K562 (cell line): ENCODE measurements at regions not wholly inside any gene's neighbourhood (a gene's known extent, or its start where the extent isn't known, plus 50 kb on each side); places are given as distances from the start of the nearest gene placed in this dataset.

ENCODE experiments used
- ARID1B ChIP-seq: fragments of 450-650 bp; IDR thresholded peaks from 2 replicates; pipeline ENCODE4 v1.6.1; 2016; ENCODE audit warnings: antibody characterized with exemption, mild to moderate bottlenecking, inconsistent platforms
- CREB1 ChIP-seq, 2 experiments: sonication (generic) in 1 of 2; formaldehyde crosslinking in 1 of 2; IDR thresholded peaks; 2 replicates each; pipeline versions ENCODE4 v1.6.1 to v1.8.0; 2012 to 2022; ENCODE audit warnings: inconsistent platforms in 1 of 2, mild to moderate bottlenecking in 1 of 2, missing genetic modification reagents in 1 of 2, moderate library complexity in 1 of 2
- DPF2 ChIP-seq: fragments of 450-650 bp; IDR thresholded peaks from 2 replicates; pipeline ENCODE4 v1.6.1; 2016
- KLF10 ChIP-seq: fragments of 250-450 bp; sonication (Bioruptor Pico); IDR thresholded peaks from 2 replicates; pipeline ENCODE4 v1.6.1; 2021; ENCODE audit warnings: matching md5 sums
- LCOR ChIP-seq: sonication (generic); formaldehyde crosslinking; IDR thresholded peaks from 2 replicates; pipeline ENCODE4 v1.8.0; 2022; ENCODE audit warnings: mild to moderate bottlenecking, missing genetic modification reagents
- MYBL2 ChIP-seq, 2 experiments: fragments of 450-650 bp in 1 of 2; sonication (generic) in 1 of 2; formaldehyde crosslinking in 1 of 2; IDR thresholded peaks; 2 replicates each; pipeline versions ENCODE4 v1.6.1 to v1.8.1; 2017 to 2022; ENCODE audit warnings: borderline replicate concordance in 1 of 2, inconsistent platforms in 1 of 2, low read depth in 1 of 2, mild to moderate bottlenecking in 1 of 2, missing genetic modification reagents in 1 of 2, moderate library complexity in 1 of 2
- NR0B1 ChIP-seq: fragments of 450-650 bp; IDR thresholded peaks from one replicate; pipeline ENCODE4 v1.6.1; 2018; ENCODE audit warnings: mild to moderate bottlenecking, moderate library complexity; ENCODE audit not compliant: partially characterized antibody
- PHF20 ChIP-seq: fragments of 450-650 bp; IDR thresholded peaks from 2 replicates; pipeline ENCODE4 v1.6.1; 2018; ENCODE audit not compliant: partially characterized antibody
- POU5F1 ChIP-seq: fragments of 150-350 bp; IDR thresholded peaks from 2 replicates; pipeline ENCODE4 v1.6.1; 2014; ENCODE audit warnings: borderline replicate concordance, low read length, low read depth, mild to moderate bottlenecking; ENCODE audit not compliant: partially characterized antibody
- PYGO2 ChIP-seq: fragments of 450-650 bp; IDR thresholded peaks from 2 replicates; pipeline ENCODE4 v1.6.1; 2016; ENCODE audit warnings: mild to moderate bottlenecking, missing genetic modification characterization, moderate library complexity, missing compliant biosample characterization
- SMARCB1 ChIP-seq: IDR thresholded peaks from 2 replicates; pipeline ENCODE4 v1.6.1; 2011; ENCODE audit warnings: improper control_type of control experiment, low read depth; ENCODE audit not compliant: insufficient read length
- SUPT5H ChIP-seq: fragments of 450-650 bp; IDR thresholded peaks from 2 replicates; pipeline ENCODE4 v1.6.1; 2016
- TAF7 ChIP-seq: fragments of 450-650 bp; IDR thresholded peaks from 2 replicates; pipeline ENCODE4 v1.6.1; 2016; ENCODE audit warnings: missing genetic modification characterization, missing compliant biosample characterization
- ZNF197 ChIP-seq: fragments of 200-800 bp; sonication (Bioruptor generic); IDR thresholded peaks from 2 replicates; pipeline ENCODE4 v1.6.1; 2016; ENCODE audit warnings: low read depth, missing genetic modification characterization, missing compliant biosample characterization
- ZNF263 ChIP-seq: sonication (generic); formaldehyde crosslinking; IDR thresholded peaks from 2 replicates; pipeline ENCODE4 v1.8.0; 2022; ENCODE audit warnings: mild to moderate bottlenecking, missing genetic modification reagents, borderline replicate concordance
- ZNF277 ChIP-seq: fragments of 250-450 bp; sonication (Bioruptor Pico); IDR thresholded peaks from 2 replicates; pipeline ENCODE4 v1.8.0; 2022; ENCODE audit warnings: inconsistent platforms, mild to moderate bottlenecking, moderate library complexity, borderline replicate concordance
- ZNF586 ChIP-seq: fragments of 450-650 bp; formaldehyde crosslinking; conservative IDR thresholded peaks from 2 replicates; pipeline ENCODE4 v1.4.0; 2020; ENCODE audit warnings: mild to moderate bottlenecking, moderate library complexity

GRCh38 chr12:28130625-28131598, 59.3 kb upstream of the CCDC91 start (continued):
- TF ChIP-seq ZNF277 (CRISPR knock-in tag) (no peak), DPF2 (peak; percentile 96), SUPT5H (no peak), SMARCB1 (no peak), TAF7 (0 out of 2 replicates have a peak, but pooled peaks have one; percentile 25), NR0B1 (no peak), ZNF263 (no peak), POU5F1 (no peak), LCOR (peak; percentile 46; the same call in 1 of the 2 replicates), CREB1 (IDR thresholded peaks at IDR 0.05) (peak; percentile 83), CREB1 (CRISPR knock-in tag; IDR thresholded peaks at IDR 0.05) (peak; percentile 24; the same call in 1 of the 2 replicates), KLF10 (no peak), PYGO2 (no peak), ARID1B (peak; percentile 92), MYBL2 (IDR thresholded peaks at IDR 0.05; ENCODE audit: low read depth) (no peak), MYBL2 (CRISPR knock-in tag; IDR thresholded peaks at IDR 0.05; ENCODE audit: borderline replicate concordance) (no peak), PHF20 (no peak), ZNF197 (0 out of 2 replicates have a peak, but pooled peaks have one; percentile 64), ZNF586 (CRISPR knock-in tag) (no peak)
